Spleen (tissue), 7 donors: ENCODE measurements at regions not wholly inside any gene's neighbourhood (a gene's known extent, or its start where the extent isn't known, plus 50 kb on each side); places are given as distances from the start of the nearest gene placed in this dataset.

Source experiments
- CTCF ChIP-seq, 11 experiments: fragments of 200-600 bp in 7 of 11; fragments of 450-650 bp in 4 of 11; sonication (generic) in 4 of 11; IDR thresholded peaks in 8 of 11; conservative IDR thresholded peaks in 3 of 11; 1 replicate in 7 of 11; 2 replicates in 4 of 11; pipeline versions ENCODE4 v1.4.0 to v1.8.0; 2016 to 2021; ENCODE audit warnings: antibody characterized with exemption in 11 of 11, inconsistent platforms in 4 of 11, mild to moderate bottlenecking in 1 of 11
- POLR2A ChIP-seq, 3 donors: fragments of 450-650 bp; IDR thresholded peaks; one replicate each; pipeline ENCODE4 v1.5.1; 2017; ENCODE audit warnings: antibody characterized with exemption in 3 of 3, mild to moderate bottlenecking in 1 of 3
- POLR2AphosphoS5 ChIP-seq, 3 donors: sonication (generic); formaldehyde crosslinking; IDR thresholded peaks; one replicate each; pipeline ENCODE4 v1.5.1; 2017; ENCODE audit warnings: antibody characterized with exemption in 3 of 3
- donor health status: DM: no; HTN: no; CAD: no; lungs with moderate emphysema.
- donor health status: DM: no; HTN: no; CAD: no.
- donor health status: DM: no; HTN: no; CAD: no.

GRCh38 chr5:74384851-74385250, 255.7 kb downstream of the ENC1 start:
- TF ChIP-seq POLR2A (IDR thresholded peaks at IDR 0.05) (no peak), CTCF (IDR thresholded peaks at IDR 0.05 in 8 of 11, conservative IDR thresholded peaks at IDR 0.05 in 3 of 11) (no peak), POLR2AphosphoS5 (IDR thresholded peaks at IDR 0.05) (no peak)
